ENCODE measurements at regions not wholly inside any gene's neighbourhood (a gene's known extent, or its start where the extent isn't known, plus 50 kb on each side); places are given as distances from the start of the nearest gene placed in this dataset.

- ChIA-PET POLR2A (no interaction called here), CTCF (no interaction called here)
Measured at GRCh38 chr21:16750926-16751325, 761.9 kb upstream of the CXADR start.

DNA sequence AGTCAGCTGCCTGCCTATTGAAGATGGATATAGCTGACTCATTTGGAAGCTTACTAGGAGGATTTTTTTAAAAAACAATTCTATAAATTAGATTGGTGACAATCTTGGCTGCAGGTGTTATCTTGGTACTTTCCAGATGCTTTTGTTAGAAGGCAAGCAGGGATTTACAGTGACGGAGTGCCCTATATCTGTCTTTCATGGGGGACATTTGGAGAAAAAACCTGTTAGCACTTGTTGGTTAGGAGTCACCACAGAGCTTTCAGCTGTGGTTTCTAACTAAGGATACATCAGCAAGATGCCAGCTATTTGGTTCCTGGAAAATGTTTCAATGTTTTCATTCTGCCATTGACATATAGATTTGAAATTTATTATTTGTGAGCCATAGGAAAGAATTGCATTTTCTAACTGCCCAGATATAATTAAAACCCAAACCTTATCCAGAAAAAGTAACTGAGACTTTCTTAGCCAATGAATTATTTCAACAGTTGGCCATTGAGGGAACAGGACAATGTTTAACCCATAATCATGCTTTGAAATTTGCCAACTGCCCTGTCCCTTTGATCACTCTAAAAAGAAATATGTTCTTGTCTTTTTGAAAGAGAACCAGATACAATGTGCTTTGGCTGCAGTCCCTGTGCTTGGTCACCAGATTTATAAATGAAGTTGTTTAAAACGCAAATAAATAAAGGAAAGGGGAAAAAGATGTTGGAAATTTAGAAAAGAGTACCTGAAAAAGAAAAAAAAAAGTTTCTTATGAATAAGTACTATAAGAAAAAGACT, 761.0 kb upstream of the CXADR start:
- ChIA-PET POLR2A (no interaction called here), CTCF (no interaction called here)

- ChIA-PET CTCF (no interaction called here), POLR2A (no interaction called here)
Measured at GRCh38 chr21:16752475-16752857, 760.4 kb upstream of the CXADR start.

DNA sequence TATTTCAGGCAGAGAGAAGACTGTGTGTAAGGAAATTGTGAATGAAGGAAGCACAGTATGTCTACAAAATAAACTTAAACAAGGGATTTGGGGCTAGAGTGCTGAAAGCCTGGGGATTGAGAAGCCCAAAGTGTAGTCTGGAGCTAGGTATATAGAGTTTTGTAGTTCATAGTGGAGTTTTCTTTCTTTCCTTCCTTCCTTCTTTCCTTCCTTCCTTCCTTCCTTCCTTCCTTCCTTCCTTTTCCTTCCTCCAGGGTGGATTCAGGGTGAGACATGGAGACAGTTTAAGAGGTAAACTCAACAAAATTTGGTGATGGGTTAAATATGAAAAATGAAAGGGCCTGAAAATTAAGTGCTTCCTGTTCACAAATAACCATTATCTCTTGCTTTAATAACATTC, 757.8 kb upstream of the CXADR start:
- ChIA-PET POLR2A (no interaction called here), CTCF (no interaction called here)

DNA sequence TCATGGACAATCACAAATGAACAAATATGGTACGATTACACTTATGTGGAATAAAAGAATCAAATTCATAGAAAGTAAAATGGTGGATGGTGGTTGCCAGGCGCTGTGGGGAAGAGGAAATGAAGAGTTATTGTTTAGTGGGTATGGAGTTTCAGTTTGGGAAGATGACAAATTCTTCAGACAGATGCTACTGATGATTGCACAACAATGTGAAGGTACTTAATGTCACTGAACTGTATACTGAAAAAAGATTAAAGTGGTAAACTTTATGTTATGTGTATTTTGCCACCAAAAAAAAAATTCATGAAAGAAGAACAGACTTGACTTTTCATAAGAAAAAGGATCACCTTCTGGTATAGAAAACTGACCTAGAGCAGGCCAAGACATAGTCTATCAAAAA, 745.6 kb upstream of the CXADR start:
- POLR2A ChIA-PET, result no interaction called here

DNA sequence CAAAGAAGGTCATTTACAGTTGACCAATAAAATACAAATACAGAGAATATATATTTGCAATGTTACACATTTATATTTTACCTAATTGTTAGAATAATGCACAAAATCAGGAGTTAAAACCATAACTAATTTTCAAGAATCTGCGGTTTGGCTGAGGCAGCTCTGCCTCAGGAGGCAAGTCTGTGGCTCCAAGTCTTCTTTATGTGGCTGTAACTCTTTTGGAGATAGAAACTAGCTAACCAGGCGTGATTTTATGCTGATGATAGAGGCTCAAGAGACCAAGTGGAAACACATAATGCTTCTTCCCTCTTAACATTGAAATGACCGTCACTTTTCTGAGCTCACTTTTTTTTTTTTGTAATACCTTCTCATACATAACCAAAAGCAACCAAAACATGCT, 744.7 kb upstream of the CXADR start:
- ChIA-PET CTCF (no interaction called here), POLR2A (no interaction called here)

More for the DNA sequence above, 745.6 kb upstream of the CXADR start:
- CTCF ChIA-PET, result no interaction called here

GRCh38 chr21:16770266-16770665, 742.6 kb upstream of the CXADR start:
- ChIA-PET POLR2A (no interaction called here), CTCF (no interaction called here)

DNA sequence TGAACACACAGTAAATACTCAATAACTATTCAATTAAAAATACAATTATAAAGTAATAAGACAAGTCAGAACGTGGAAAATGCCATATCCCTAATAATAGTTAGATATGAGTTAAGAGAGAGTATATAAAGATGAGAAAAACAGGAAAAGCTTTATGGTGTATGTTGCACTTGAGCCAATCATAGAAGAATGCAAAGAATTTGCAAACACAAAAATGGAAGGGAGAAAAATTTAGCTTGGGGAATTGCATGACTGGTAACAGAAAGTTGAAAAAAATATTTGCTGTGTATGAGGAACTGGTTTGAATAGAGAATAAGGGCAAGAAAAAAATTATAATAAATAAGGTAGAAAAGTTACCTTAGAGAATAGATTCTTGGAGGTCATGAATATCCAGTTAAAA, 739.6 kb upstream of the CXADR start:
- ChIA-PET POLR2A (no interaction called here), CTCF (no interaction called here)

GRCh38 chr21:16775076-16775475, 737.8 kb upstream of the CXADR start:
- POLR2A ChIA-PET, result no interaction called here
- CTCF ChIA-PET, result no interaction called here

DNA sequence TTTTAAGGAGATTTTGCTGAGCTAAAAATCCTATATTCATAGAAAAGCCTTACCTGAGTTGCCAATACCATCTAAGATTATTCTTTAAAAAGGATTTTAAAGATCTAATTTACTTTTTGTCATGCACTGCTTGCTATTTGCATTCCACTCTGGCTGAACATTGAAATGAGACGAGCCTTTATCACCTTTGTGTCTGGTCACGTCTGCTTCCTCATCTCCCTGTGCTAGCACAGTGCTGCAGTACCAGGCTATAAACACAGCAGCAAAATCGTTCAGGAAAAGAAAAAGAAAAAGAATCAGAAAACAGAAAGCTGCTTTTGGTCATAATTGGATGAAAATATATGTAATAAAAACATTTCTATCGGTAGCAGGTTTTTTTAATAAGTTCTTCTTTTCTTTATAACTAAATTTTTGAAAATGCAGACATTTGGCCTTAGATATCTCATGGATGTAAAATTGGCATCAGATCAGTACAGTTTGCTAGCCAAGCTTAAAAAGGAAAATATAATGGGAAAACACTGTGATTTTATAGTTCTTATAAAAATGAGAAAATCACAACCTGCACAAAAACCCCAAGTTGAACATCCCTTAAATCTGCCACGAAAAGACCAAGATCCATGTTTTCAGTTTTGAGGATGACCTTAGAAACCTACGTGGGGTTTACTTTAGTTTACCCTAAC, 735.7 kb upstream of the CXADR start:
- ChIA-PET CTCF (no interaction called here), POLR2A (no interaction called here)

DNA sequence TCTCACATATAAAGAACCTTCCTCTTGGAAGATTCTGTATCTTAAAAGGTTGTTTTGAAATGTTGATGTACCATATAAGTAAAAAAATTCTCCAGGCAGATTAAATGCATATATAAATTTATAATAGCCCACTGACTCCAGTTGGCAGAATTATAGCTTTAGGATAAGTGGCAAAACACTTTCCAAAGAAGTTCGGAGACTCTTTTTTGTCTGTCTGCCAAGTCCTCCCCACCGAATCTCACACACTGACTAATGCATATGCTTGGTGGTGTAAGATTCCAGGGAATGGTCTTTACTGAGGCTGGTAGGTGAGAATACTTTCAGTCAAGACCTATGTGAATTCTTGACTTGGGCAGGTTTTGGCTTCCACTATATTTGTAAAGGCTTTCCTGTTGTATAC, 724.3 kb upstream of the CXADR start:
- ChIA-PET CTCF (no interaction called here), POLR2A (no interaction called here)

DNA sequence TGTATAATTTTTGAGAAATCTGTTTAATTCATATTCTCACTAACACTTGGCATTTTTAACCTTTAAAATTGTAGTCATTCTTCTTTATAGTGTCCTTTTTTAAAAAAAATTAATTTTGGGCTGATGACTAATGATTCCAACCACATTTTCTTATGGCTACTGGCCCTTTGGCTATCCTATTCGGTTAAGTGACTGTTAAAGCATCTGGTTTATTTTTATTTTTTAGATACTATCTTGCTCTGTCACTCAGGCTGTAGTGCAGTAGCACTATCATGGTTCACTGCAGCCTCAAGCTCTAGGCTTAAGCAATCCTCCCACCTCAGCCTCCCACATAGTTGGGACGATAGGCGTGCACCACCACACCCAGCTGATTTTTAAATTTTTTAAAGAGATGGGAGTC, 723.2 kb upstream of the CXADR start:
- ChIA-PET CTCF (no interaction called here), POLR2A (no interaction called here)

DNA sequence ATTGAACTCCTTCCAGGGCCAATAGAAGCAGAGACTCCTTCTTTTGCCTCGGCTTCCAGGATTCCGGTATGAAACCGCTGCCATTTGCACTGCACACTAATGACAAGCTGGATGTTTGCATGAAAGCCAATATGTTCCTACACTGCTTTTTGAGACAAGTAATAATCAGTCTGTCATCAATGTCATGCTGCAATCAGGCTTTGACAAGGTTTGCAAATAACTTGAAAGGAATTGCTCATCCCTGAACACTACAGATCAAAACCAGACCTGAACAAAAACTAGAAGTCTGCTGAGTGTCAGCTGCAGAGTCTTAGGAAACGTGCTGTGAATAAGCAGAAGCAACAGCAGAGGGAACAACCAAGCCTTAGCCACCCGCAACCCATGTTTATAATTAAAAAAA, 720.7 kb upstream of the CXADR start:
- ChIA-PET CTCF (no interaction called here), POLR2A (no interaction called here)

DNA sequence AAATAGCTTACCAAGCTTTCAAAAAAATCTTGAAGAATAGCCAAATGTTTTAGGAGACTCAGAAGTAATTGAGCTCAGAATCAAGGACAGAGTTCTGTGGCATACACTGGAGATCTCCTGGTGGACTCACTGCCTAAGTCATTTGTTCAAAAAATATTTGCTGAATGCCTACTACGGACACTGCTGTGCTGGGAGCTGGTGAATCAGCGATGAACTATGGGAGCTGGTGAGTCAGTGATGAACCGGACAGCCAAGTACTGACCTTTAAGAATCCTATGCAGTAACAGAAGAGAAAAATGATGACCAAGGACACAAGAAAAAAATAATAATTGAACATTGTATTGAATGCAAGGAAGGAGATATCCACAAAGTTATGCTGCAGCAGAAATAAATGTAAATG, 717.9 kb upstream of the CXADR start:
- ChIA-PET POLR2A (no interaction called here), CTCF (no interaction called here)

- ChIA-PET POLR2A (no interaction called here), CTCF (no interaction called here)
Measured at GRCh38 chr21:16796776-16797175, 716.1 kb upstream of the CXADR start.

DNA sequence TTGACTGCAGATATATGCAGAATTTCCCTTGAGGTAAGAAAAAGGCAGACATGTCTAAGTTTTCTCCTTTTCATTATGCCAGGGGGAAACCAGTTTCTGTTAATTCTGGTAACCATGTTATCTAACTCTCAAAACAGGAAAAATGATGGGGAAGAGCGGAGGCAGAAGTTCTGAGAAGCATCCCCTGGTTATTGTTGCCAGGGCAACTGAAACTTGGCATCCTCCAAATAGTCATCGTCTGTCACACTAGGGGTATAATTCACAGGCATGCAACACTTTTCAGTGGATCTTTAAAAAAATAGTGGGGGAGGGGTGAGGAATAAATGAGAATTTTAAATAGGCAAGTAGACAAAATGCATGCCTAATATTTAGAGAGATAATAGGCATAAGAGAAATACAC, 715.3 kb upstream of the CXADR start:
- POLR2A ChIA-PET, result no interaction called here
- CTCF ChIA-PET, result no interaction called here

GRCh38 chr21:16797966-16798365, 714.9 kb upstream of the CXADR start:
- POLR2A ChIA-PET, result no interaction called here
- CTCF ChIA-PET, result no interaction called here

DNA sequence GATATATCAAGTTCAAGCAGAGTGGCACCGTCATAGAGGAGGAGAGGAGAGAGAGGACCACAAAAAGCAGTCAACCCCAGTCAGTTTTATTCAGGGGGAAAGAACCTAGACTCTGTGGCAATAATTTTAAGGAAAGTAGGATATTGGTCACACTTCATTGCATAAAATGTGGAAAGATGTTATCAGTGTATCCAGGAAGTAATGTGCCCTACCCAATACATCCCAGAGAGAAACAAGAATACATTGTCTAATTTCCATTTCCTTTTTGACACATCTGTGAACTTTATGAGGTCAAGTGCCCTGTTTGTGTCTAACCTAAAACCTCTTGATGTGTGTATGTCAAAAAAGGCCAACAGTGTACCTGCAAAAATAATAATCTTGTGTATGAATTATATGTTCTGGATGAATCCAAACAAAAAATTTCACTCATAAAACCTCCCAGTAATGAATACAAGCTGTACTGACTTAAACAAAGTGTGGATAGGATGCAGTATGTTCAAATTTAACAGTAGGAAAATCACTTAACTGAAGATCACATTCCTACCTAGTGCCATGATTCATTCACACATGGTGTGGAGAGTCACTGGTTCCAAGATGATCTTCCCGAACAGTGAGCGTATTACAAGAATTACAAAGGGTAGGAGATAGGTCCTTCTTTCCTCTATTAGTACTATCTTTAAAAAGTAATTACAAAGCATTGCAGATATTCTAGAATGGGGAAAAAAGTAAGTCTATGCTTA, 712.1 kb upstream of the CXADR start:
- ChIA-PET CTCF (no interaction called here), POLR2A (no interaction called here)

- CTCF ChIA-PET, result no interaction called here
Measured at GRCh38 chr21:16811011-16811410, 701.8 kb upstream of the CXADR start.

GRCh38 chr21:16811970-16812369, 700.9 kb upstream of the CXADR start:
- ChIA-PET CTCF (no interaction called here), POLR2A (no interaction called here)

More at GRCh38 chr21:16811011-16811410, 701.8 kb upstream of the CXADR start:
- POLR2A ChIA-PET, result no interaction called here

GRCh38 chr21:16815243-16815642, 697.6 kb upstream of the CXADR start:
- POLR2A ChIA-PET, result no interaction called here
- CTCF ChIA-PET, result no interaction called here

- CTCF ChIA-PET, result no interaction called here
- POLR2A ChIA-PET, result no interaction called here
Measured at GRCh38 chr21:16821588-16821987, 691.3 kb upstream of the CXADR start.

Data from activated CD8-positive, alpha-beta memory T cell treated with anti-CD3 and anti-CD28 coated beads for 36 hours (primary cell).